GM12878 (cell line): ENCODE measurements at regions not wholly inside any gene's neighbourhood (a gene's known extent, or its start where the extent isn't known, plus 50 kb on each side); places are given as distances from the start of the nearest gene placed in this dataset.
"Not testable (repeated sequence)": the region's sequence is repeated elsewhere in the genome, so short reads cannot be mapped to it uniquely, and the experiment has no call there.

ENCODE experiments used
- ATAC-seq: fragments of 200-7000 bp; cut with Tn5 transposase; 3 replicates; pipeline ENCODE4 v1.9.1; 2020; ENCODE audit warnings: mild to moderate bottlenecking, moderate library complexity
- BruUV-seq: library from RNA; stranded (reverse); fragments of 400-500 nt; replicated peaks from 2 replicates; lab custom pipeline; 2021; lab: Mats Ljungman, UMichigan
- CTCF ChIA-PET: fragments of 300-600 bp; sonication (Branson Sonifier 250); formaldehyde crosslinking; extraction: SDS; loops from one replicate; lab custom pipeline; 2021; ENCODE audit warnings: inconsistent platforms; lab: Yijun Ruan, JAX
- POLR2A ChIA-PET: fragments of 350-600 bp; formaldehyde crosslinking; extraction: SDS; loops from one replicate; lab custom pipeline; 2021; ENCODE audit warnings: inconsistent platforms; lab: Charles Lee
- RAD21 ChIA-PET: fragments of 300-600 bp; sonication (Branson Sonifier 250); formaldehyde crosslinking; loops from one replicate; lab custom pipeline; 2023; ENCODE audit warnings: antibody characterized with exemption; ENCODE audit not compliant: unreplicated experiment; lab: Charles Lee
- SMC1A ChIA-PET: fragments of 300-600 bp; sonication (Branson Sonifier 250); formaldehyde crosslinking; loops from one replicate; lab custom pipeline; 2023; ENCODE audit not compliant: unreplicated experiment, uncharacterized antibody; lab: Charles Lee
- DNase-seq: peaks from one replicate; pipeline ENCODE4 v3.0.0-alpha.2; 2011; ENCODE audit warnings: low read depth, low spot score
- FAIRE-seq: peaks from 3 replicates; lab custom pipeline; 2011; peaks lifted over from hg19 to GRCh38; lab: Jason Lieb, UNC
- H2AFZ ChIP-seq: 2 replicates; pipeline ENCODE4 v1.6.0; 2011; ENCODE audit warnings: low read depth, low read length, control low read depth; ENCODE audit not compliant: control insufficient read depth
- H3K27ac ChIP-seq: 2 replicates; pipeline ENCODE4 v1.5.1; 2011; ENCODE audit warnings: control low read depth; ENCODE audit not compliant: control insufficient read depth, insufficient read depth
- H3K27me3 ChIP-seq, 2 experiments: replicated peaks in 1 of 2; 2 replicates each; pipeline versions ENCODE4 v1.6.0 to v1.6.1; 2011; ENCODE audit warnings: low read length in 1 of 2; ENCODE audit not compliant: control insufficient read depth in 2 of 2, insufficient read depth in 2 of 2
- H3K36me3 ChIP-seq, 2 experiments: 2 replicates each; pipeline ENCODE4 v1.5.1; 2011; ENCODE audit warnings: low read length in 1 of 2; ENCODE audit not compliant: control insufficient read depth in 2 of 2, insufficient read depth in 2 of 2
- H3K4me1 ChIP-seq: 2 replicates; pipeline ENCODE4 v1.6.1; 2011; ENCODE audit warnings: mild to moderate bottlenecking, low read length, moderate library complexity, mixed read lengths; ENCODE audit not compliant: control insufficient read depth, insufficient read depth
- H3K4me2 ChIP-seq: 2 replicates; pipeline ENCODE4 v1.6.0; 2011; ENCODE audit warnings: control low read depth; ENCODE audit not compliant: control insufficient read depth, insufficient read depth
- H3K4me3 ChIP-seq: fragments of 200-600 bp; sonication (generic); 2 replicates; pipeline ENCODE4 v1.5.1; 2016
- H3K79me2 ChIP-seq: 2 replicates; pipeline ENCODE4 v1.6.0; 2011; ENCODE audit warnings: low read length; ENCODE audit not compliant: control insufficient read depth, insufficient read depth
- H3K9ac ChIP-seq: 2 replicates; pipeline ENCODE4 v1.8.0; 2011; ENCODE audit warnings: low read length, control low read depth, mixed read lengths; ENCODE audit not compliant: control insufficient read depth, insufficient read depth
- H3K9me3 ChIP-seq: replicated peaks from 3 replicates; pipeline ENCODE4 v1.5.1; 2011; ENCODE audit warnings: mild to moderate bottlenecking, low read length; ENCODE audit not compliant: control insufficient read depth, insufficient read depth
- H4K20me1 ChIP-seq: 2 replicates; pipeline ENCODE4 v1.6.0; 2011; ENCODE audit not compliant: control insufficient read depth, insufficient read depth
- ATF7 ChIP-seq: fragments of 450-650 bp; IDR thresholded peaks from 2 replicates; pipeline ENCODE4 v1.6.1; 2016; ENCODE audit warnings: low read depth, mild to moderate bottlenecking
- CBX3 ChIP-seq: fragments of 200-600 bp; sonication (generic); IDR thresholded peaks from 2 replicates; pipeline ENCODE4 v1.6.1; 2016; ENCODE audit warnings: low read depth, borderline replicate concordance
- EP300 ChIP-seq, 2 experiments: fragments of 150-350 bp in 1 of 2; IDR thresholded peaks; 2 replicates each; pipeline ENCODE4 v1.6.1; 2011 to 2012; ENCODE audit warnings: low read depth in 2 of 2, low read length in 2 of 2, borderline replicate concordance in 1 of 2, improper control_type of control experiment in 1 of 2, inconsistent platforms in 1 of 2; ENCODE audit not compliant: control insufficient read depth in 1 of 2
- FOXK2 ChIP-seq: fragments of 450-650 bp; IDR thresholded peaks from 2 replicates; pipeline ENCODE4 v1.6.1; 2017; ENCODE audit warnings: mild to moderate bottlenecking, moderate library complexity
- HDAC6 ChIP-seq: fragments of 200-600 bp; sonication (generic); IDR thresholded peaks from one replicate; pipeline ENCODE4 v1.8.0; 2017; ENCODE audit warnings: antibody characterized with exemption; ENCODE audit not compliant: unreplicated experiment
- MEF2B ChIP-seq: fragments of 450-650 bp; IDR thresholded peaks from 2 replicates; pipeline ENCODE4 v1.6.1; 2018; ENCODE audit warnings: mild to moderate bottlenecking, moderate library complexity; ENCODE audit not compliant: partially characterized antibody, poor library complexity, severe bottlenecking
- POLR2AphosphoS5 ChIP-seq: IDR thresholded peaks from 2 replicates; pipeline ENCODE4 v1.6.1; 2011; ENCODE audit warnings: mild to moderate bottlenecking, low read length, inconsistent platforms
- SP1 ChIP-seq: IDR thresholded peaks from one replicate; pipeline ENCODE4 v1.6.1; 2011; ENCODE audit warnings: low read depth, low read length
- SRF ChIP-seq, 2 experiments: IDR thresholded peaks; 2 replicates each; pipeline ENCODE4 v1.6.1; 2011; ENCODE audit warnings: low read depth in 2 of 2, low read length in 2 of 2, mild to moderate bottlenecking in 1 of 2, moderate library complexity in 1 of 2
- USF1 ChIP-seq: IDR thresholded peaks from 2 replicates; pipeline ENCODE4 v1.6.1; 2011; ENCODE audit warnings: borderline replicate concordance, low read depth, mild to moderate bottlenecking, moderate library complexity, mixed read lengths, low read length; ENCODE audit not compliant: insufficient read depth; ENCODE audit errors: extremely low read length
- ZNF384 ChIP-seq: IDR thresholded peaks from 2 replicates; pipeline ENCODE4 v1.6.1; 2012; ENCODE audit warnings: low read depth, mild to moderate bottlenecking, low read length, improper control_type of control experiment, borderline replicate concordance
- ZSCAN29 ChIP-seq: fragments of 450-650 bp; IDR thresholded peaks from 2 replicates; pipeline ENCODE4 v1.6.1; 2017; ENCODE audit warnings: mild to moderate bottlenecking, moderate library complexity
- WGBS: methylation state at CpG from one replicate; pipeline ENCODE4 v1.1.6; 2016; ENCODE audit warnings: low lambda C conversion rate; ENCODE audit not compliant: insufficient replicate concordance, insufficient coverage; ENCODE audit errors: missing lambda C conversion rate; 5-methylcytosine and 5-hydroxymethylcytosine counted together
- in situ Hi-C: fragments of 300-500 bp; cut with MboI; formaldehyde crosslinking; loops from 9 replicates; pipeline ENCODE4 v1.14.3; 2018; ENCODE audit warnings: mixed read lengths
- intact Hi-C: fragments of 100-400 bp; cut with micrococcal nuclease; formaldehyde crosslinking; loops from one replicate; pipeline ENCODE4 v1.14.2; 2022; ENCODE audit not compliant: unreplicated experiment

- Histone ChIP-seq H4K20me1 (no peaks in the 10 kb centered on the region), H3K4me1 (no peaks in the 10 kb centered on the region), H3K4me3 (no peak overlapping the region), H3K36me3 (no peaks in the 10 kb centered on the region), H3K79me2 (no peaks in the 10 kb centered on the region), H3K4me2 (no peak overlapping the region), H3K27ac (no peak overlapping the region), H2AFZ (no peak overlapping the region), H3K27me3 (no peaks in the 10 kb centered on the region), H3K9me3 (no peaks in the 10 kb centered on the region), H3K9ac (no peak overlapping the region)
- intact Hi-C loops, result no loop called here
- no peak for DNase-seq
- BruUV-seq, result no TSS peak
- no peak for ATAC-seq
- FAIRE-seq, result no peak
- in situ Hi-C loops, result no loop called here
- 11% methylated on average over 5 of the region's 5 CpGs for WGBS
- TF ChIP-seq POLR2AphosphoS5 (no peak), USF1 (no peak), FOXK2 (no peak), HDAC6 (no peak), MEF2B (no peak), ZNF384 (no peak), SP1 (no peak), CBX3 (no peak), ZSCAN29 (no peak), EP300 (IDR thresholded peaks at IDR 0.05; ENCODE audit: borderline replicate concordance in 1 of 2, control insufficient read depth in 1 of 2, low read depth in 2 of 2, low read length in 2 of 2) (no peak), SRF (IDR thresholded peaks at IDR 0.05; ENCODE audit: low read depth in 2 of 2, low read length in 2 of 2) (no peak), ATF7 (no peak)
- ChIA-PET POLR2A (no interaction called here), SMC1A (no interaction called here), CTCF (no interaction called here), RAD21 (no interaction called here)
Measured at GRCh38 chr3:82556113-82556512, 794.7 kb upstream of the GBE1 start.

- FAIRE-seq, BruUV-seq: not testable (repeated sequence)
- 17% methylated on average over 2 of the region's 2 CpGs for WGBS
Measured at GRCh38 chr3:82542556-82542955, 781.1 kb upstream of the GBE1 start.

More at GRCh38 chr3:82542556-82542955, 781.1 kb upstream of the GBE1 start:
- POLR2A ChIA-PET, H4K20me1 ChIP-seq, SMC1A ChIA-PET, H3K36me3 ChIP-seq, H2AFZ ChIP-seq, H3K4me2 ChIP-seq, H3K27me3 ChIP-seq, ATAC-seq, DNase-seq, H3K27ac ChIP-seq, intact Hi-C loops, H3K4me1 ChIP-seq, H3K9me3 ChIP-seq, H3K9ac ChIP-seq, H3K79me2 ChIP-seq, in situ Hi-C loops, CTCF ChIA-PET, RAD21 ChIA-PET, H3K4me3 ChIP-seq: not testable (repeated sequence)
